Gastrocnemius medialis (tissue), 4 donors: ENCODE measurements at regions not wholly inside any gene's neighbourhood (a gene's known extent, or its start where the extent isn't known, plus 50 kb on each side); places are given as distances from the start of the nearest gene placed in this dataset.

ENCODE experiments used
- ATAC-seq, 2 donors: fragments of 150-250 bp; one replicate each; pipeline ENCODE4 v1.9.1; 2016
- DNase-seq, 2 donors: peaks; one replicate each; pipeline ENCODE4 v3.0.0-alpha.2; 2019
- H3K27ac ChIP-seq, 4 donors: fragments of 200-600 bp; sonication (generic); 1 replicate in 1 of 4; 2 replicates in 3 of 4; pipeline ENCODE4 v1.5.1; 2016 to 2018; ENCODE audit warnings: mild to moderate bottlenecking in 2 of 4, moderate library complexity in 1 of 4
- H3K27me3 ChIP-seq, 3 donors: fragments of 200-600 bp; sonication (generic) in 2 of 3; 1 replicate in 1 of 3; 2 replicates in 2 of 3; pipeline versions ENCODE4 v1.5.1 to v1.6.0; 2016 to 2019; ENCODE audit warnings: mild to moderate bottlenecking in 1 of 3, moderate library complexity in 1 of 3
- H3K36me3 ChIP-seq, 2 donors: fragments of 200-600 bp; sonication (generic) in 1 of 2; one replicate each; pipeline ENCODE4 v1.5.1; 2017 to 2018
- H3K4me1 ChIP-seq, 2 donors: fragments of 200-600 bp; sonication (generic) in 1 of 2; one replicate each; pipeline ENCODE4 v1.5.1; 2016 to 2017; ENCODE audit warnings: mild to moderate bottlenecking in 2 of 2
- H3K4me3 ChIP-seq, 4 donors: fragments of 200-600 bp; sonication (generic) in 3 of 4; 1 replicate in 1 of 4; 2 replicates in 3 of 4; pipeline ENCODE4 v1.5.1; 2016 to 2019; ENCODE audit warnings: mild to moderate bottlenecking in 2 of 4
- H3K9me3 ChIP-seq, 3 donors: fragments of 200-600 bp; sonication (generic) in 2 of 3; 1 replicate in 1 of 3; 2 replicates in 2 of 3; pipeline ENCODE4 v1.5.1; 2016 to 2019
- CTCF ChIP-seq, 5 experiments: fragments of 450-650 bp in 3 of 5; fragments of 200-600 bp in 2 of 5; sonication (generic) in 2 of 5; IDR thresholded peaks in 4 of 5; conservative IDR thresholded peaks in 1 of 5; 1 replicate in 4 of 5; 2 replicates in 1 of 5; pipeline ENCODE4 v1.5.1; 2016 to 2019; ENCODE audit warnings: antibody characterized with exemption in 5 of 5, mild to moderate bottlenecking in 3 of 5, moderate library complexity in 3 of 5
- POLR2A ChIP-seq, 2 donors: fragments of 450-650 bp; IDR thresholded peaks; one replicate each; pipeline ENCODE4 v1.6.1; 2017; ENCODE audit warnings: antibody characterized with exemption in 2 of 2, mild to moderate bottlenecking in 2 of 2, moderate library complexity in 2 of 2
- in situ Hi-C, 4 donors: fragments of 200-750 bp; cut with MboI; loops; one replicate each; pipeline versions ENCODE4 v1.15.0 to v1.8.0; 2017; ENCODE audit warnings: low sequenced_read_pairs in 4 of 4
- intact Hi-C: fragments of 100-400 bp; cut with DNase I; formaldehyde crosslinking; loops from one replicate; pipeline ENCODE4 v1.15.1; 2023; ENCODE audit warnings: low total_unique reads

DNA sequence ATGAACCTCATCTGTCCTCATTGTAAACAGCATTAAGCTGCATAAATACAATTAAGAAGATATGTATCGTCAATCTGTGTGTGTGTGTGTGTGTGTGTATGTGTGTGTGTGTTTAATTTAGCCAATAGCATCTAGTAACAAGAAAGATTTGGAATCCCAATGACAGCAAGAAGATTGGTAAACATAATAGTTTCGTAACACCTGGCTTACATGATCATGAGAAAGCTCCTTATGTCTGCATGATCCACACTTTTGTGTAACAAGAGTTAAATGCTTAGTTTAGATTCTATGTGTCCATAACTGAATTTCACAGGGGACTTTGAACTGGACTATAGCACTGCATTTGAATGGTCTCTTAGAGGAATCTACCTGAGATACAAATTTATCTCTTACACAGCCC is 191.0 kb upstream of the BET1 start:
- intact Hi-C loops = no loop called here
- DNase-seq (no peak), ATAC-seq (no peak)
- H3K4me3 ChIP-seq = no peak overlapping the region
- H3K9me3 ChIP-seq = no peaks in the 10 kb centered on the region
- H3K36me3 ChIP-seq = no peaks in the 10 kb centered on the region
- TF ChIP-seq POLR2A (IDR thresholded peaks at IDR 0.05) (no peak), CTCF (IDR thresholded peaks at IDR 0.05 in 4 of 5, conservative IDR thresholded peaks at IDR 0.05 in 1 of 5) (no peak)
- H3K27ac ChIP-seq = no peak overlapping the region
- H3K4me1 ChIP-seq = no peaks in the 10 kb centered on the region
- H3K27me3 ChIP-seq = no peaks in the 10 kb centered on the region
- in situ Hi-C loops = no loop called here

- no peak for DNase-seq
- H3K4me1 ChIP-seq = no peaks in the 10 kb centered on the region
- in situ Hi-C loops (no loop called here), intact Hi-C loops (no loop called here)
- H3K27ac ChIP-seq = no peak overlapping the region
- TF ChIP-seq POLR2A (IDR thresholded peaks at IDR 0.05) (no peak), CTCF (IDR thresholded peaks at IDR 0.05 in 4 of 5, conservative IDR thresholded peaks at IDR 0.05 in 1 of 5) (no peak)
- no peaks in the 10 kb centered on the region for H3K9me3 ChIP-seq
- H3K4me3 ChIP-seq = no peak overlapping the region
- no peaks in the 10 kb centered on the region for H3K27me3 ChIP-seq
- no peak for ATAC-seq
- no peaks in the 10 kb centered on the region for H3K36me3 ChIP-seq
Measured at GRCh38 chr7:94195813-94196212, 191.7 kb upstream of the BET1 start.

- intact Hi-C loops = no loop called here
- Histone ChIP-seq H3K4me1 (no peaks in the 10 kb centered on the region), H3K27ac (no peak overlapping the region), H3K4me3 (no peak overlapping the region), H3K36me3 (no peaks in the 10 kb centered on the region), H3K9me3 (no peaks in the 10 kb centered on the region), H3K27me3 (no peaks in the 10 kb centered on the region)
- in situ Hi-C loops = no loop called here
- ATAC-seq = no peak
- TF ChIP-seq POLR2A (IDR thresholded peaks at IDR 0.05) (no peak), CTCF (IDR thresholded peaks at IDR 0.05 in 4 of 5, conservative IDR thresholded peaks at IDR 0.05 in 1 of 5) (no peak)
- DNase-seq = no peak
Measured at GRCh38 chr7:94205529-94205928, 189.2 kb upstream of the COL1A2 start.

GRCh38 chr7:94206295-94206694 is 188.4 kb upstream of the COL1A2 start:
- H3K4me3 ChIP-seq = no peak overlapping the region
- DNase-seq (no peak), ATAC-seq (no peak)
- H3K9me3 ChIP-seq = no peaks in the 10 kb centered on the region
- no peaks in the 10 kb centered on the region for H3K4me1 ChIP-seq
- intact Hi-C loops = no loop called here
- H3K36me3 ChIP-seq = no peaks in the 10 kb centered on the region
- in situ Hi-C loops = no loop called here
- no peak overlapping the region for H3K27ac ChIP-seq
- TF ChIP-seq POLR2A (IDR thresholded peaks at IDR 0.05) (no peak), CTCF (IDR thresholded peaks at IDR 0.05 in 4 of 5, conservative IDR thresholded peaks at IDR 0.05 in 1 of 5) (no peak)
- no peaks in the 10 kb centered on the region for H3K27me3 ChIP-seq

- Histone ChIP-seq H3K36me3 (no peaks in the 10 kb centered on the region), H3K27me3 (no peaks in the 10 kb centered on the region), H3K9me3 (no peaks in the 10 kb centered on the region), H3K4me3 (no peak overlapping the region), H3K27ac (no peak overlapping the region), H3K4me1 (no peaks in the 10 kb centered on the region)
- no peak for TF ChIP-seq CTCF (IDR thresholded peaks at IDR 0.05 in 4 of 5, conservative IDR thresholded peaks at IDR 0.05 in 1 of 5)
- no peak for TF ChIP-seq POLR2A (IDR thresholded peaks at IDR 0.05)
- intact Hi-C loops = no loop called here
- ATAC-seq (no peak), DNase-seq (no peak)
- in situ Hi-C loops = no loop called here
Measured at GRCh38 chr7:94212160-94212559, 182.5 kb upstream of the COL1A2 start.
